SK-N-MC (cell line): ENCODE measurements at regions not wholly inside any gene's neighbourhood (a gene's known extent, or its start where the extent isn't known, plus 50 kb on each side); places are given as distances from the start of the nearest gene placed in this dataset.

Experiments used
- DNase-seq: peaks from one replicate; pipeline ENCODE4 v3.0.0-alpha.2; 2011; ENCODE audit warnings: low read depth, low spot score
- H3K27ac ChIP-seq: fragments of 200-600 bp; sonication (generic); 2 replicates; pipeline ENCODE4 v1.5.1; 2016; ENCODE audit warnings: mixed run types
- H3K36me3 ChIP-seq: fragments of 200-600 bp; sonication (generic); 2 replicates; pipeline ENCODE4 v1.6.1; 2017; ENCODE audit warnings: antibody characterized with exemption, low read length, mixed read lengths; ENCODE audit not compliant: insufficient read depth
- H3K4me3 ChIP-seq: fragments of 200-600 bp; sonication (generic); 2 replicates; pipeline ENCODE4 v1.5.1; 2016
- H3K9ac ChIP-seq: fragments of 200-600 bp; sonication (generic); 2 replicates; pipeline ENCODE4 v1.8.0; 2017; ENCODE audit warnings: mixed run types, mixed read lengths; ENCODE audit not compliant: insufficient read length
- H3K9me3 ChIP-seq: fragments of 200-600 bp; sonication (generic); 2 replicates; pipeline ENCODE4 v1.6.1; 2017; ENCODE audit warnings: low read depth, mild to moderate bottlenecking, antibody characterized with exemption, low read length, moderate library complexity, mixed read lengths
- EZH2 ChIP-seq: fragments of 200-600 bp; sonication (generic); IDR thresholded peaks from one replicate; pipeline ENCODE4 v1.6.1; 2017; ENCODE audit warnings: antibody characterized with exemption
- FOXP2 ChIP-seq: optimal IDR thresholded peaks from 2 replicates; pipeline ENCODE3; 2011; ENCODE audit warnings: mild to moderate bottlenecking, moderate library complexity; ENCODE audit not compliant: insufficient read depth; ENCODE audit errors: extremely low read length, control extremely low read depth
- POLR2AphosphoS5 ChIP-seq: IDR thresholded peaks from 2 replicates; pipeline ENCODE4 v1.6.1; 2012; ENCODE audit warnings: mild to moderate bottlenecking, low read depth, low read length, borderline replicate concordance

DNA sequence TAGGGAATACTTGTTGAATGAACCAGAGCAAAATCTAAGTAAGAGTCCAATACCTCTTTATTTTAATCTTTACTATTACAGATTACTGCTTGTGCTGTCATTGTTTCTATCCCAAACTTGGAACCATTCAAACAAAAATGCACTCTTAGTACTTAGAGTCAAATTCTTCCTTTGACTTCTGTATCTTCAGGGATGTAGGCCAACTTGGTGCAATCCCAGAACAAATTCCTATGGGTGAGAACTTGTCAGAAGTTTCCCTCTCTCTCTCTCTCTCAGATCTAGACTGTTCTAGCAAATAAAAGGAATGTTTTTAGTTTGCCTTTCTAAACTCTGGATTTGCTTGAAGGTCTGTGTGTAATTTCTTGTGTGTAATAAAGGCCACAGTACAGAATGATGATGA, 329.0 kb upstream of the TMTC4 start:
- no peak for DNase-seq
- TF ChIP-seq FOXP2 (no peak), EZH2 (no peak), POLR2AphosphoS5 (no peak)
- Histone ChIP-seq H3K9me3 (no peaks in the 10 kb centered on the region), H3K36me3 (no peaks in the 10 kb centered on the region), H3K9ac (no peak overlapping the region), H3K27ac (no peak overlapping the region), H3K4me3 (no peak overlapping the region)

DNA sequence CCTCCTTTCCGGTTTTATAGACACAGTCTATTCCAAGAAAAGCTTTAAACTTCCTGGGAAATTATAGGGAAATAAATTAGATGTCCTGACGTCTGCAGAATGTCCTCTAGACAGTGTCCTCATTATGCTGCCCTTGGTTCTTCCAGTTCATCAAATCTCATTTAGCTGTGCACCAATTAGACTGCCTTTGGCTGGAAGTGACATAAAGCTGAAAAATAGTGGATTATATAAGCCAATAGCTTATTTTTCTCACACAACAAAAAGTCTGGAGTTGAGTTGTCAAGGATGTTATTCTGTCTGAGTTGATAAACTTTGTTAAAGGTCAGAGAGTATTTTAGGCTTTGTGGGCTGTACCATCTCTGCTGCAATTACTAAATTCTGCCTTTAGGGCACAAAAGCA, 314.8 kb upstream of the TMTC4 start:
- DNase-seq, result no peak
- no peak overlapping the region for H3K4me3 ChIP-seq
- no peak for TF ChIP-seq POLR2AphosphoS5
- no peak for TF ChIP-seq FOXP2
- TF ChIP-seq EZH2, result no peak
- no peaks in the 10 kb centered on the region for H3K36me3 ChIP-seq
- no peak overlapping the region for H3K9ac ChIP-seq
- no peaks in the 10 kb centered on the region for H3K9me3 ChIP-seq
- no peak overlapping the region for H3K27ac ChIP-seq

DNA sequence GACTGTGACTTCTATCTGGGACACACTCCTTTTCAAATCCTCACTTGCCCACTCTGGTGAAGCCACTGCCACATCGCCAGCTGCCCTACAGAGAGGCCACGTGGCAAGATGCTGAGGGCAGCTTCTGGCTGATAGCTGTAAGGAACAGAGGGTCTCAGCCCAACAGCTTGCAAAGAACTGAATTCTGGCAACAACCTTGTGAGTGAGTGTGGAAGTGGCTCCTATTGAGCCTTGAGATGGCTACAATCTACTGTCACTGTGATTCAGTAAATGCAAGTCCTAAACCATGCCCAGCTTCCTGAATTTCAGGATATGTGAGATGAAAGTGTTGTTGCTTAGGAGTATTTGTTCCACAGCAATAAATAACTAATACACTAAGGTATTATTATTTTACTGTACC, 314.3 kb upstream of the TMTC4 start:
- H3K36me3 ChIP-seq, result no peaks in the 10 kb centered on the region
- no peaks in the 10 kb centered on the region for H3K9me3 ChIP-seq
- H3K27ac ChIP-seq, result no peak overlapping the region
- DNase-seq, result no peak
- TF ChIP-seq POLR2AphosphoS5, result no peak
- no peak for TF ChIP-seq EZH2
- no peak for TF ChIP-seq FOXP2
- H3K4me3 ChIP-seq, result no peak overlapping the region
- no peak overlapping the region for H3K9ac ChIP-seq

DNA sequence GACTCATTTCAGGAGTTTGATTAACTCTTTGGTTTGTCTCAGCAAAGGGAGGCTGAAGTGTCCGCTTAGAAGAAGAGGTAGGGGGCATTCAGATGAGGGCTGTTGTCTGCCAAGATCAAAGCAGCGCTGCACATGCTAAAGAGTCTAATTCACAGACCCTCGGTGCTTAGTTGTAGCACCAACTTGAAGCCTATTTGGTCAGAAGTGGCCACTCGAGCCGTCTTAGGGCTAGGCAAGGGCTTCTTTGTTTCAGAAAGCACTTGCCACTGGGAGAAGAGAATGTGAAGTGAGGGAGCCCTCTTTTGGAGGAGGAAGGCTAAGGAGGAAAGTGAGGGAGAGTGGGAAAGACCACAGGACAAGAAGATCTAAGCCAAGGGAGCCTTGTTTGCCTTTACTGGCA, 313.4 kb upstream of the TMTC4 start:
- DNase-seq, result no peak
- TF ChIP-seq EZH2 (no peak), FOXP2 (no peak), POLR2AphosphoS5 (no peak)
- Histone ChIP-seq H3K36me3 (no peaks in the 10 kb centered on the region), H3K27ac (no peak overlapping the region), H3K4me3 (no peak overlapping the region), H3K9ac (no peak overlapping the region), H3K9me3 (no peaks in the 10 kb centered on the region)

DNA sequence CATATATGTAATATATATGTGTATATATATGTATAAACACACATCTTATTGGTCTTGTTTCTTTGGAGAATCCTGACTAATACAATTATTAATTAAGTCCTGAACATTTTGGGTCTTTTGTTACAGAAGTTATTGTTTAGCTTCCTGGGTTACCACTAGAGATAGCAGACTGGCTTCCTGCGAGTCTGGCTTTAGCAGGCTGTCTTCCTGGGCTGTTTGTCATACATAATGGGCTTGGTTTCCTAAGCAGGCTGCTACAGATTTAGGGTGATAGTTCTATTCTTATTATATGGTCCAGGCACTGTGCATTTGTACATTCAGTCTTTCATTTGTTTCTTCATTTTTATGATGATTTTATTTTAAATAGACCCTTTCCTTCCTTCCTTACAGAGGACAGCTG, 312.0 kb upstream of the TMTC4 start:
- TF ChIP-seq FOXP2, result no peak
- Histone ChIP-seq H3K9ac (no peak overlapping the region), H3K27ac (no peak overlapping the region), H3K36me3 (no peaks in the 10 kb centered on the region), H3K4me3 (no peak overlapping the region), H3K9me3 (no peaks in the 10 kb centered on the region)
- DNase-seq, result no peak

DNA sequence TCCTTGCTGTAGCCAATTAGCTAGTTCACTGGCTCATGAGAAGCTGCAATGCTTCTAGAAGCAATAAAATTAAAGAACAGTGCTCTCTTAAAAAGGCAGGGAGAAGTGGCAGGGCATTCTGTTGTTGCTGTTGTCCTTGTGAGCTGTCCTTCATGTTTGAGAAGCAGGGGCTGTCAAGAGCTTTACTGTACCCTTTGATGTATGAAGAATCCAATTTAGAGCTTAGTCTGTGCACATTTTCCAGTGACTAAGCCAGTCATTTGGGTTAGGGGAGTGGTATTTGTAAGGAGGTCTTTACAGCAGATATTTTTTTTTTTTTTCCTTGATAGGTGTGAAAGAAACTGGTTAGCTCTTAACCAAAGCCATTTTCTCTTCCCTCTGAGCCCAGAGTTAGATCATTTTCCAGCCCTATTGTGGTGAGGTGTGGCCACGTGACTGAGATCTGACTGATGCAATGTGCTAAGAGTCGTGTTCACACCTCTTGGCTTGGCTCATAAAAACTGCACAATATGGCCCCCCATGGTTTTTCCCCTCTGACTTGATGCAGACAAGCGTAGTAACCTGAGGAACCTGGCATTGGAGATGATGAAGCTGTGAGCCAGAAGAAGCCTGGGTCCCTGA, 309.6 kb upstream of the TMTC4 start:
- no peaks in the 10 kb centered on the region for H3K9me3 ChIP-seq
- 0 out of 2 replicates have a peak overlapping the region, but pooled peaks have one; percentile 17 for H3K27ac ChIP-seq
- no peak overlapping the region for H3K4me3 ChIP-seq
- no peak for DNase-seq
- H3K36me3 ChIP-seq, result no peaks in the 10 kb centered on the region
- H3K9ac ChIP-seq, result peak overlapping the region; percentile 24
- TF ChIP-seq FOXP2, result no peak
- no peak for TF ChIP-seq POLR2AphosphoS5
- TF ChIP-seq EZH2, result no peak

DNA sequence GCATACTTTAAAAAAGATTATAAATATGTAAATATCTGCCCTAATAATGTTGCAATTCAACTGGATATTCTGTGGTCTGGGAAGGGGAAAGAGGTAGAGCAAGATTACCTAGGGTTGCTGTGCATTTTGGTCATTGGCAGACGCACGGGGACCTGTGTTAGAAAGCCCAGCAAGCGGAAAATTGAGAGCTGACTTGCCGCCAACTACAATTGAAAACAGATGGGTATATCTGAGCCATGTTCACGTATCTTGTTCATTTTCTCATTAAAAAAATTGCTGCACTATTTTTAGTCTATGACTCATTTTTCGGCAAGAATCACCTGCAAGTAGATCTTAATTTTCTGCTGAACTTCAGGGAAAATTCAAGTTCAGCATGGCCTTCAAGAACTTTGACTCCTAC, 308.5 kb upstream of the TMTC4 start:
- H3K36me3 ChIP-seq, result no peaks in the 10 kb centered on the region
- H3K4me3 ChIP-seq, result peak overlapping the region; percentile 63
- peak; percentile 37 for DNase-seq
- H3K9me3 ChIP-seq, result no peaks in the 10 kb centered on the region
- H3K27ac ChIP-seq, result peak overlapping the region; percentile 65; the same call in 1 of the 2 replicates
- H3K9ac ChIP-seq, result no peak overlapping the region
- TF ChIP-seq FOXP2 (no peak), EZH2 (no peak), POLR2AphosphoS5 (no peak)

DNA sequence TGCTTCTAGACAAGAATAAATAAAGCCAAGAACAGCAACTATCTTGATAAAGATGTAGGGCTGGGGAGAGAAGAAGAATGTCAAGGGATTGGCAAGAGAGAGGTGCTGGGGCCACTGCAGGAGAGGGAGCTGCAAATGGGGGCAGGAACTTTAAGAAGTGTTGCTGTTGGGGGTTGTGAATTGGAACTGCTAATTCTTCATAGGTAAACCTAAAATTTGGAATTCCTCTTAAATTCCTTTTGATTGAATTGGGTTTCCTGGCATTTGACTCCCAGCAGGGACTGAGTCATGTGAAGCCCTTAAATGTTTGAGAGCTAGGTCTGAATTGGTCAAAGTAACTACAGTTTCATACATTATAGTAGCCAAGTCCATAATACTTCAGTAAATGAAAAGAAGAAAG, 305.6 kb upstream of the TMTC4 start:
- peak overlapping the region; percentile 72 for H3K27ac ChIP-seq
- no peaks in the 10 kb centered on the region for H3K36me3 ChIP-seq
- no peak overlapping the region; the same call in 1 of the 2 replicates for H3K4me3 ChIP-seq
- H3K9me3 ChIP-seq, result no peaks in the 10 kb centered on the region
- no peak for TF ChIP-seq FOXP2
- no peak for TF ChIP-seq EZH2
- TF ChIP-seq POLR2AphosphoS5, result no peak
- H3K9ac ChIP-seq, result no peak overlapping the region
- no peak for DNase-seq

DNA sequence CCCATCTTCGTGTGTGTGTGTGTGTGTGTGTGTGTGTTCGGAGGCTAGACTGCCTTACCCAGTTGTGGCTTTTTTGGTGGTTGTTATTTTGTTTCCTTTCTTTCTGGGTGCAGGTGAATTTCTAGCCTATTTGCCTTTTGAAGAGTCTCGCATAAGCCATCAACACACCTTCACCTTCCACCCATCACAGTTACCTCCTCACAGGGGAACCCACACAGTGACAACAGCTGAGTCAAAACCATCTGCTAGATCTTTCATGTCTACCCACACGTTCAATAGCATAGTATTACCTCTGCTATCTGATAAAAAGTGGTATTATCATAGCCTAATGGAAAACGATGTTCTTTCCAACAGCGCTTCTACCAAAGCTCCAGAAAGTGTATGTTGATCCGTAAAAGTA, 303.2 kb upstream of the TMTC4 start:
- Histone ChIP-seq H3K9me3 (no peaks in the 10 kb centered on the region), H3K4me3 (no peak overlapping the region), H3K9ac (no peak overlapping the region), H3K27ac (no peak overlapping the region), H3K36me3 (no peaks in the 10 kb centered on the region)
- no peak for DNase-seq
- TF ChIP-seq FOXP2 (no peak), POLR2AphosphoS5 (no peak), EZH2 (no peak)
